ENCODE measurements at regions not wholly inside any gene's neighbourhood (a gene's known extent, or its start where the extent isn't known, plus 50 kb on each side); places are given as distances from the start of the nearest gene placed in this dataset.
"Not testable (repeated sequence)": the region's sequence is repeated elsewhere in the genome, so short reads cannot be mapped to it uniquely, and the experiment has no call there.

- DNase-seq (ENCODE audit: low read depth in 2 of 3, low spot score in 2 of 3), result no peak
These were observed 1098.5 kb upstream of the LCORL start for GRCh38 chr4:19119904-19120560.

- no peak for DNase-seq (ENCODE audit: low read depth in 2 of 3, low spot score in 2 of 3)
These were observed 1095.5 kb upstream of the LCORL start for GRCh38 chr4:19117022-19117421.

- no peak for DNase-seq (ENCODE audit: low read depth in 2 of 3, low spot score in 2 of 3)
These were observed 1082.6 kb upstream of the LCORL start for GRCh38 chr4:19104176-19104575.

- no peak for DNase-seq (ENCODE audit: low read depth in 2 of 3, low spot score in 2 of 3)
These were observed 1074.0 kb upstream of the LCORL start for GRCh38 chr4:19095491-19096046.

- DNase-seq (ENCODE audit: low read depth in 2 of 3, low spot score in 2 of 3), result no peak
These were observed 1072.4 kb upstream of the LCORL start for GRCh38 chr4:19093951-19094350.

DNA sequence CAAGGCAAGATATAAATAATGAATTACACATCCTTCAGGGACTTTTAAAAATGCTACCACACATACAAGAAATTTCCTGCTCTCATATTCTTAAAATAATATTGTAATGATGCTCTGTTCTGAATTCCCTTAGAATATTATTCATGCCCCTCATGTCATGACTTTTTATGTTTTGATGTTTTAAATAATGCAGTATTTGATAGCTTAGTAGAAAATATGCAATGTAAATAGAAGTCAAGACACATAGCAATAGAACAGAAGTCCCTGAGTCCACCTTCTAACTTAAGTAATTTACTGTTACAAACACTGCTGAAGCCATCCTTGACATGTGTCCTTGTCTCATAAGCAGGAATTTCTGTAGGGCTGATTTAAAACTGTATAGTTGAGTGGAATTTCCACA lies 1071.2 kb upstream of the LCORL start:
- DNase-seq (ENCODE audit: low read depth in 2 of 3, low spot score in 2 of 3), result no peak

GRCh38 chr4:19074036-19074435 lies 1052.5 kb upstream of the LCORL start:
- no peak for DNase-seq (ENCODE audit: low read depth in 2 of 3, low spot score in 2 of 3)

DNA sequence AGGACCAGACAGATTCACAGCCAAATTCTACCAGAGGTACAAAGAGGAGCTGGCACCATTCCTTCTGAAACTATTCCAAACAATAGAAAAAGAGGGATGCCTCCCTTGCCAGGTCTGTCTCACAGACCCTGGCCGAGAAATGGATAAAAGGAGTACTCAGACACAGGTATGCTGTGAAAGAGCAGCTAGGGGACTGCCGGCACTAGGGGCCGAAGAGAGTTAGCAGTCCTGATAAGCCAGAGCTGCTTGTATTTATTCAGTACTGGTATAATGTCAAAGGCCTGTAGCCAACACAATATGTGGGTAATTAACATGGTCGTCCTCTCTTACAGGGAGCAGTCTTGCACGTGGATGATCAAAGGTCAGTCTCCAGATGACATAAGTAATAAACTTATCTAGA lies 1042.1 kb upstream of the LCORL start:
- no peak for DNase-seq (ENCODE audit: low read depth in 2 of 3, low spot score in 2 of 3)

- DNase-seq (ENCODE audit: low read depth in 2 of 3, low spot score in 2 of 3), result no peak
These were observed 1033.4 kb upstream of the LCORL start for GRCh38 chr4:19054916-19055315.

DNA sequence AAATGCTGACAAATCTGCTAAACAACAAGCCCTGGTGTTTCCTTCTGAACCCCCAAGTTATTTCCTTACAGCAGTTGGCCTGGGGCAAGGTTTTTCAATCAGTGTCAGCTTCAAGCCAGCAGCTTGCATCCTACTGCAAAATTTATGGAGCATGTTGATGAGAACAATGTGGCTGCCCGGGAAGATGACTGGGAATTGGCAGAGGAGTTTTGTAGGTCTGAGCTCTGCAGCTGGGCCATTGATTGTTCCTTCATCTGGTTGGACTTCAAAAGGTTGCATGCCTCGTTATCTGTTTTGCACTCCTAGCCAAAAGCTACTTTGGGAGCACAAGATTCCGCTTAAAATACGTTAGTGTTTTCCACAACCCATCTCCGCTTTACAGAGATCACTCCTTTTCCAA lies 1030.3 kb upstream of the LCORL start:
- DNase-seq (ENCODE audit: low read depth in 2 of 3, low spot score in 2 of 3), result no peak

GRCh38 chr4:19047279-19047880 lies 1025.8 kb upstream of the LCORL start:
- DNase-seq (ENCODE audit: low read depth in 2 of 3, low spot score in 2 of 3), result no peak

DNA sequence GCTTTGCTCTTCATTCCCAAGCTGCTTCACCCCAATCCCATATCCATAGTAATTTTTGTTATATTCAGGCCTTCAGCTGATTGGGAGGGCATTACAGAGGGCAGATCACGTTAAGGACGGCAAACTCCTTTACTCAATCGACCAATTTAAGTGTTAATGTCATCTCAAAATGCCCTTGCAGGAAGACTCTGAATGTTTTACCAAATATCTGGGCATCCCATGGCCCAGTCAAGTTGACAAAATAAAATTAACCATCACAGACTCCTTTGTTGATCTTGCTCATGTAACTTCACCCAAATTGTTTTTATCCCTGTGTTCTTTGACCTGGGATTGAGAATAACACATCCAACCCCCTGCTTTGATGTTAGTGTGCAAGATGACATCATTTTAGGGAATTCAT lies 1018.3 kb upstream of the LCORL start:
- no peak for DNase-seq (ENCODE audit: low read depth in 2 of 3, low spot score in 2 of 3)

GRCh38 chr4:19038231-19038630 lies 1016.7 kb upstream of the LCORL start:
- DNase-seq (ENCODE audit: low read depth in 2 of 3, low spot score in 2 of 3), result no peak

DNA sequence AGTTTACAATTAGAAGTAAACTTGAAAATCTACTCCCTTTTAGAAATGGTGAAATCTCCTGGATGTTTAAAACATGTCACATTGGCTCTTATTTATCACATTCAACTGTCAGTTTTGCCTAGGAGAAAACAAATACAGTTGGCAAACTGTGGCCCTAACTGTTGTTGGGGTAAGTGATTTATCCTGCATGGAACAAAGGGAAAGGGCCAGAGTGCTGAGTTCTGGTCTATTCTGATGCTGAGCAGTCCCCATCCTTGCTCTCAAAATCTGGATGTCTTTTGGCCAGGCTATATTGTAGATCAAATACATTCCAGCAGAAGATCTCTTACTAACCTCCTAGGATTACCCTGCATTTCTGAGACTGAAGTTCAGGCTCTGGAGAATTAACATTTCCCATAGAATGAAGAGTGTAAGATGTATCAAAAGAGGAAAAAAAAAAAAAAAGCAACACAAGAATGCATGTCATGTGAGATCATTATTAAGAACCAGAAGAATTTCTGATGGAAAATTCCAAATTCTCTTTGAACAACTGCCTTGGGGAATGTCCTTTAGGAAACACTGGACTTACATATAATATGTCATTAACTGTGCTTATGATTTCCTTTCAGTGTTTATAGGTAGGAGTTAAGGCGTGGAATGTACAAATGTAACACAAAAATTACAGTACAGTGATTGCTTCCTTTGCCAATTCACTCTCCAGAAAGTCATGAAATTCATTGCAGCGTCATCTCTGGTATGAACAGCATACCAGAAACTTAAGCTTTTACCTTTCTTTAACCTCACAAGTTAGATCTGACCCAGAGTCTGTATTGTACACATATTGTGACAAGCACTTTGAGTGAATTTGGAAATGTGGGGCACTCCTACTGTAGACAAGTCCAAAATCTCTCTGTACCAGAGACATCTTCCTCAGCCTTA lies 1012.5 kb upstream of the LCORL start:
- DNase-seq (ENCODE audit: low read depth in 2 of 3, low spot score in 2 of 3), result no peak

- no peak for DNase-seq (ENCODE audit: low read depth in 2 of 3, low spot score in 2 of 3)
These were observed 1009.0 kb upstream of the LCORL start for GRCh38 chr4:19030536-19030935.

- no peak for DNase-seq (ENCODE audit: low read depth in 2 of 3, low spot score in 2 of 3)
These were observed 1008.5 kb upstream of the LCORL start for GRCh38 chr4:19030048-19030447.

DNA sequence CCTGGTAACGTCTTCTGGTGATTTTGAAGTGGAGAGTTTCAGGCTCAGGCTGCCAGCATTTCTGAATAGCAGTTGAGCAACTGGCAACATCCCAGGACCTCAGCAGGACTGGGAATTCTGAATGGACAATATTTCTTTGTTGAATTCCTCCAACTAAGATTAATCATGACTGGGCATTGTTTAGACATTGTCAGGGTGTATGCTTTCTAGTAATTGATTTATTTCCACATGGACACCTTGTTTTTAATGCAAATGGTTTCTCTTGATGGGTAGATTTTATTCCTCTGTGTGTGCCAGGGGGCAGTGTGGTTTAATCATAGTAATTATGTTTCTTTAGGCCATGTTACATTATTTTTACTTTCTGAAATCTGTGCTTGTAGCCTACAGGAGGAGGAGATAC lies 1004.7 kb upstream of the LCORL start:
- no peak for DNase-seq (ENCODE audit: low read depth in 2 of 3, low spot score in 2 of 3)

DNA sequence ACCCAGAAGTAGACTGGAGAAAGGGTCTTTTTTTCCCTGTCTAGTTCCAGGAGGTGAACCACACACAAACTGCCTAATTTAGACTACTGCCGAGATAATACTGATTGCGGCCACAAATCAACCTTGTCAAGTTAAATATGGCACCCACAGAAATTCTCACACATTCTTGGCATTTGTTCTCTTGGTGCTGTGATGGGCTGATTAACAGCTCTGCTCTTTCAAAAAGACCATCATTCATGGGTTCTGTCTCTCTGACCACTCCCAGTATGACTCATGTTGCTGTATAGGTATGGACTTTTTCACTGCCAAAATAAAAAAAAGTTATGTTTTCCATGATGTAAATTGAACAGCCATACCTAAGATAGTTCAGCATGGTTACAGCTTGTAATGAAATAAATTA lies 1003.5 kb upstream of the LCORL start:
- no peak for DNase-seq (ENCODE audit: low read depth in 2 of 3, low spot score in 2 of 3)

DNA sequence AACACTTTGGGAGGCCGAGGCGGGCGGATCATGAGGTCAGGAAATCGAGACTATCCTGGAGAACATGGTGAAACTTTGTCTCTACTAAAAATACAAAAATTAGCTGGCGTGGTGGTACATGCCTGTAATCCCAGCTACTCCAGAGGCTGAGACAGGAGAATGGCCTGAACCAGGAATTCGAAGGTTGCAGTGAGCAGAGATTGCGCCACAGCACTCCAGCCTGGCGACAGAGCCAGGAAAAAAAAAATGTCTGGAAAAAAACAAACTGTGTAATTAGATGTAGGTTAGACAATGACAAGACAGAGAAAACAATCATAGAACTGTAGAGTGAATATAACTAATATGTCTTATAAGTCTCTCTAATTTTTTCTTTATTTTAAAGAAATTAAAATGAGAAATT lies 1002.5 kb upstream of the LCORL start:
- DNase-seq (ENCODE audit: low read depth in 2 of 3, low spot score in 2 of 3), result no peak

- DNase-seq (ENCODE audit: low read depth in 2 of 3, low spot score in 2 of 3), result no peak
These were observed 1000.1 kb upstream of the LCORL start for GRCh38 chr4:19021617-19022016.

DNA sequence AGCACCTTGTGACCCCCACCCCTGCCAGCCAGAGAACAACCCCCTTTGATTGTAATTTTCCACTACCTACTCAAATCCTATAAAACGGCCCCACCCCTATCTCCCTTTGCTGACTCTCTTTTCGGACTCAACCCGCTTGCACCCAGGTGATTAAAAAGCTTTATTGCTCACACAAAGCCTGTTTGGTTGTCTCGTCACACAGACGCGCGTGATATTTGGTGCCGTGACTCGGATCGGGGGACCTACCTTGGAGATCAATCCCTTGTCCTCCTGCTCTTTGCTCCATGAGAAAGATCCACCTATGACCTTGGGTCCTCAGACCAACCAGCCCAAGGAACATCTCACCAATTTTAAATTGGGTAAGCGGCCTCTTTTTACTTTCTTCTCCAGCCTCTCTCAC lies 995.0 kb upstream of the LCORL start:
- DNase-seq (ENCODE audit: low read depth in 2 of 3, low spot score in 2 of 3), result not testable (repeated sequence)

DNA sequence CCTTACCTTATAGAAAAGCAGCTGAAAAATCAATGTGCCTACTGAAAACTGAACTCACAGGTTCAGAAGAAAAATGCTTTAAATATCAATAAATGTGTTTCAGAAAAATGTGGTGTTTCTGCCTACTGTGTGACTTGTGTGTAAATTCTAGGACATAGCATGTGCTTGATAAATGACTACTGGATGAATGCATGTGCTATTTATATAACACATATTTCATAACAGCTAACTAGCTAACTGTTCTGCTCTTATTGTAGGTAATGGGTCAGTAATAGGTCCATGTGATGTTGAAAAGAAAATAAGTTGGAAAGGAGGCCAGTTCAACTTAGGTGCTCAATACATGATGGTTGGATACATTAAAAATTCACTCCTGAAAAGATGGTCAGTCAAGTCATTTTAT lies 993.0 kb upstream of the LCORL start:
- no peak for DNase-seq (ENCODE audit: low read depth in 2 of 3, low spot score in 2 of 3)
